Panc1 (cell line): ENCODE measurements at regions not wholly inside any gene's neighbourhood (a gene's known extent, or its start where the extent isn't known, plus 50 kb on each side); places are given as distances from the start of the nearest gene placed in this dataset.

ENCODE experiments used
- ATAC-seq: fragments of 200-7000 bp; cut with Tn5 transposase; 2 replicates; pipeline ENCODE4 v1.9.1; 2020; ENCODE audit warnings: mild to moderate bottlenecking, moderate library complexity
- BruUV-seq: library from RNA; stranded (reverse); fragments of 400-500 nt; replicated peaks from 2 replicates; lab custom pipeline; 2021; lab: Mats Ljungman, UMichigan
- CTCF ChIA-PET: fragments of 300-600 bp; sonication (Branson Sonifier 250); formaldehyde crosslinking; loops from one replicate; lab custom pipeline; 2022; ENCODE audit warnings: antibody characterized with exemption; lab: Charles Lee
- POLR2A ChIA-PET: fragments of 300-600 bp; sonication (Branson Sonifier 250); formaldehyde crosslinking; loops from one replicate; lab custom pipeline; 2022; ENCODE audit warnings: antibody characterized with exemption; lab: Charles Lee
- DNase-seq: peaks from one replicate; pipeline ENCODE4 v3.0.0-alpha.2; 2010; ENCODE audit warnings: low read depth, low spot score
- H3K27ac ChIP-seq: 2 replicates; pipeline ENCODE4 v1.5.1; 2011; ENCODE audit warnings: mild to moderate bottlenecking, low read length, inconsistent platforms
- H3K27me3 ChIP-seq: fragments of 200-500 bp; sonication (Bioruptor generic); 2 replicates; pipeline ENCODE4 v1.6.0; 2014; ENCODE audit warnings: low read length, inconsistent platforms; ENCODE audit not compliant: control insufficient read depth, insufficient read depth
- H3K36me3 ChIP-seq: fragments of 200-500 bp; sonication (Bioruptor generic); 2 replicates; pipeline ENCODE4 v1.5.1; 2014; ENCODE audit warnings: inconsistent platforms, mild to moderate bottlenecking, low read length, moderate library complexity; ENCODE audit not compliant: control insufficient read depth, insufficient read depth
- H3K4me1 ChIP-seq: 2 replicates; pipeline ENCODE4 v1.5.1; 2011; ENCODE audit warnings: inconsistent platforms, mild to moderate bottlenecking, low read length, moderate library complexity; ENCODE audit not compliant: control insufficient read depth, insufficient read depth
- H3K4me3 ChIP-seq, 2 experiments: 2 replicates each; pipeline ENCODE4 v1.5.1; 2011 to 2012; ENCODE audit warnings: low read depth in 2 of 2, low read length in 2 of 2, mild to moderate bottlenecking in 2 of 2, inconsistent platforms in 1 of 2, moderate library complexity in 1 of 2
- H3K9me3 ChIP-seq: fragments of 200-500 bp; sonication (Bioruptor generic); 2 replicates; pipeline ENCODE4 v1.5.1; 2014; ENCODE audit warnings: low read depth, mild to moderate bottlenecking, inconsistent platforms, low read length, moderate library complexity; ENCODE audit not compliant: control insufficient read depth, insufficient read depth
- POLR2AphosphoS5 ChIP-seq: IDR thresholded peaks from 2 replicates; pipeline ENCODE4 v1.6.1; 2012; ENCODE audit warnings: mild to moderate bottlenecking, low read depth, low read length, moderate library complexity
- SIN3A ChIP-seq: IDR thresholded peaks from 2 replicates; pipeline ENCODE4 v1.6.1; 2012; ENCODE audit warnings: low read depth, mild to moderate bottlenecking, low read length, moderate library complexity, borderline replicate concordance; ENCODE audit not compliant: insufficient read depth
- TCF7L2 ChIP-seq: IDR thresholded peaks from 2 replicates; pipeline ENCODE4 v1.6.1; 2011; ENCODE audit warnings: mild to moderate bottlenecking, low read depth, low read length, inconsistent platforms
- in situ Hi-C: cut with HindIII; loops from 2 replicates; pipeline ENCODE4 v1.10.0; 2016; ENCODE audit warnings: low sequenced_read_pairs, low pct_unique_long_range_greater_than_20kb
- intact Hi-C: fragments of 100-400 bp; cut with micrococcal nuclease; formaldehyde crosslinking; loops from one replicate; pipeline ENCODE4 v1.10.0; 2022; ENCODE audit not compliant: unreplicated experiment
- TF ChIP-seq, protein P1 (sequence below), 2 experiments: IDR thresholded peaks; 2 replicates each; pipeline ENCODE4 v1.6.1; 2011 to 2012; ENCODE audit warnings: low read depth in 2 of 2, control low read depth in 1 of 2, low read length in 1 of 2, mild to moderate bottlenecking in 1 of 2, moderate library complexity in 1 of 2; ENCODE audit not compliant: insufficient read depth in 1 of 2
- TF ChIP-seq, protein P2 (sequence below): fragments of 450-650 bp; IDR thresholded peaks from 2 replicates; pipeline ENCODE4 v1.5.1; 2017; ENCODE audit warnings: mild to moderate bottlenecking

DNA sequence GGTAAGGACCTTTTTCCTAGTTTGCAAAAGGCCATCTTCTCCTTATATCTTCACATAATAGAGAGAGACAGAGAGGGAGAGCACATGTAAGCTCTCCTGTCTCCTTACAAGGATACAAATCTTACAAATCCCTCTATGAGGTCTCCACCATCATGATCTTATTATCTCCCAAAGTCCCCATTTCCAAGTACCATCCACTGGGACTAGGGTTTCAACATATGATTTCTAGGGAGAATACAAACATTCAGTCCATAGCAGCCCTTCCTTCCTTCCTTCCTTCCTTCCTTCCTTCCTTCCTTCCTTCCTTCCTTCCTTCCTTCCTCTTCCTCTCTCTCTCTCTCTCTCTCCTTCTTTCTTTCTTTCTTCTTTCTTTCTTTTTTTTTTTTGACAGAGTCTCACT is 1132.9 kb upstream of the WWC1 start:
- BruUV-seq: no TSS peak
- in situ Hi-C loops: no loop called here
- H3K27me3 ChIP-seq: no peaks in the 10 kb centered on the region
- intact Hi-C loops: no loop called here
- H3K36me3 ChIP-seq: no peaks in the 10 kb centered on the region
- ATAC-seq: no peak
- H3K27ac ChIP-seq: no peak overlapping the region
- no peaks in the 10 kb centered on the region for H3K4me1 ChIP-seq
- TF ChIP-seq TCF7L2: no peak
- H3K4me3 ChIP-seq: no peak overlapping the region
- CTCF ChIA-PET: no interaction called here
- POLR2A ChIA-PET: no interaction called here
- H3K9me3 ChIP-seq: no peaks in the 10 kb centered on the region
- no peak for DNase-seq

DNA sequence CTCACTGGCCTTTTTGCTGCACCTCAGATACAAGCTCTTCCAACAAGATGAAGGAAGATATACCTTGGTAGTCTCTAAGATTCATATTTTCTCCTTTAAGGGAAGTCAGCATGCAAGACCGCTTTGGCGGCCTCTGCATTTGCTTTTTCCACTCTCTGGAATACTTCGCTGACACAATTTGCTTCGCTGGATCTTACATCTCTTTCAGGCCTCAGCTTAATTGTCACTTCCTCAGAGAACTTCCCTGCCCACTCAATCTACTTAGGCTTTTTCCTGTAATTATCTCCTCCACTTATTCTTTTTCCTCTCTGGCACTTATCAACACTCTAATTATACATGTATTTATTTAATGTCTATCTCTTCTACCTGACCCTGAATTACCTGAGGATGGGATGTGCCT is 1131.1 kb upstream of the WWC1 start:
- H3K9me3 ChIP-seq: no peaks in the 10 kb centered on the region
- H3K4me1 ChIP-seq: no peaks in the 10 kb centered on the region
- ATAC-seq (no peak), DNase-seq (no peak)
- H3K27me3 ChIP-seq: no peaks in the 10 kb centered on the region
- no TSS peak for BruUV-seq
- POLR2A ChIA-PET: no interaction called here
- H3K4me3 ChIP-seq: no peak overlapping the region
- intact Hi-C loops: no loop called here
- no peak for TF ChIP-seq TCF7L2
- no peak for TF ChIP-seq SIN3A
- TF ChIP-seq POLR2AphosphoS5: no peak
- TF ChIP-seq, protein P1, sequence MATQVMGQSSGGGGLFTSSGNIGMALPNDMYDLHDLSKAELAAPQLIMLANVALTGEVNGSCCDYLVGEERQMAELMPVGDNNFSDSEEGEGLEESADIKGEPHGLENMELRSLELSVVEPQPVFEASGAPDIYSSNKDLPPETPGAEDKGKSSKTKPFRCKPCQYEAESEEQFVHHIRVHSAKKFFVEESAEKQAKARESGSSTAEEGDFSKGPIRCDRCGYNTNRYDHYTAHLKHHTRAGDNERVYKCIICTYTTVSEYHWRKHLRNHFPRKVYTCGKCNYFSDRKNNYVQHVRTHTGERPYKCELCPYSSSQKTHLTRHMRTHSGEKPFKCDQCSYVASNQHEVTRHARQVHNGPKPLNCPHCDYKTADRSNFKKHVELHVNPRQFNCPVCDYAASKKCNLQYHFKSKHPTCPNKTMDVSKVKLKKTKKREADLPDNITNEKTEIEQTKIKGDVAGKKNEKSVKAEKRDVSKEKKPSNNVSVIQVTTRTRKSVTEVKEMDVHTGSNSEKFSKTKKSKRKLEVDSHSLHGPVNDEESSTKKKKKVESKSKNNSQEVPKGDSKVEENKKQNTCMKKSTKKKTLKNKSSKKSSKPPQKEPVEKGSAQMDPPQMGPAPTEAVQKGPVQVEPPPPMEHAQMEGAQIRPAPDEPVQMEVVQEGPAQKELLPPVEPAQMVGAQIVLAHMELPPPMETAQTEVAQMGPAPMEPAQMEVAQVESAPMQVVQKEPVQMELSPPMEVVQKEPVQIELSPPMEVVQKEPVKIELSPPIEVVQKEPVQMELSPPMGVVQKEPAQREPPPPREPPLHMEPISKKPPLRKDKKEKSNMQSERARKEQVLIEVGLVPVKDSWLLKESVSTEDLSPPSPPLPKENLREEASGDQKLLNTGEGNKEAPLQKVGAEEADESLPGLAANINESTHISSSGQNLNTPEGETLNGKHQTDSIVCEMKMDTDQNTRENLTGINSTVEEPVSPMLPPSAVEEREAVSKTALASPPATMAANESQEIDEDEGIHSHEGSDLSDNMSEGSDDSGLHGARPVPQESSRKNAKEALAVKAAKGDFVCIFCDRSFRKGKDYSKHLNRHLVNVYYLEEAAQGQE (IDR thresholded peaks at IDR 0.05; ENCODE audit: insufficient read depth in 1 of 2, low read depth in 2 of 2, low read length in 1 of 2): no peak
- TF ChIP-seq, protein P2, sequence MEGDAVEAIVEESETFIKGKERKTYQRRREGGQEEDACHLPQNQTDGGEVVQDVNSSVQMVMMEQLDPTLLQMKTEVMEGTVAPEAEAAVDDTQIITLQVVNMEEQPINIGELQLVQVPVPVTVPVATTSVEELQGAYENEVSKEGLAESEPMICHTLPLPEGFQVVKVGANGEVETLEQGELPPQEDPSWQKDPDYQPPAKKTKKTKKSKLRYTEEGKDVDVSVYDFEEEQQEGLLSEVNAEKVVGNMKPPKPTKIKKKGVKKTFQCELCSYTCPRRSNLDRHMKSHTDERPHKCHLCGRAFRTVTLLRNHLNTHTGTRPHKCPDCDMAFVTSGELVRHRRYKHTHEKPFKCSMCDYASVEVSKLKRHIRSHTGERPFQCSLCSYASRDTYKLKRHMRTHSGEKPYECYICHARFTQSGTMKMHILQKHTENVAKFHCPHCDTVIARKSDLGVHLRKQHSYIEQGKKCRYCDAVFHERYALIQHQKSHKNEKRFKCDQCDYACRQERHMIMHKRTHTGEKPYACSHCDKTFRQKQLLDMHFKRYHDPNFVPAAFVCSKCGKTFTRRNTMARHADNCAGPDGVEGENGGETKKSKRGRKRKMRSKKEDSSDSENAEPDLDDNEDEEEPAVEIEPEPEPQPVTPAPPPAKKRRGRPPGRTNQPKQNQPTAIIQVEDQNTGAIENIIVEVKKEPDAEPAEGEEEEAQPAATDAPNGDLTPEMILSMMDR: no peak
- CTCF ChIA-PET: no interaction called here
- H3K36me3 ChIP-seq: no peaks in the 10 kb centered on the region
- H3K27ac ChIP-seq: no peak overlapping the region
- in situ Hi-C loops: no loop called here

DNA sequence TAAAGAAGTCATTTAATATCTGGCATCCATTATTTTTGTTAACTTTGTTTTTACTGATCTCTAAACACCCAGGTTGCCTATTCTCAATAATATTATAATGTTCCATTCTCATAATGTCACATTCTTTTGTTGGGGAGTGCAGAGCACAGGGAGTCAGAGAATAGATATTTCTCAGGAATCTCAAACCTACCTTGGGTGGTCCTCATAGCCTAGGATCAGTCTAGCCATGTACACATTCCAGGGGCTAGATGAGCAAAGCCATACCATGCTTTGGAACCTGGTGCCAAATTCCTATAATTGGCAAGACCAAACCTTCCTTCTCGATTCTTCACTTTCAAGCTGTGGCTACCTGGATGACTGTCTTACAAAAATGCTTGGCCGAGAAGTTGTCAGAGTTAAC is 1124.7 kb upstream of the WWC1 start:
- Histone ChIP-seq H3K36me3 (no peaks in the 10 kb centered on the region), H3K27ac (no peak overlapping the region), H3K9me3 (no peaks in the 10 kb centered on the region), H3K27me3 (no peaks in the 10 kb centered on the region), H3K4me1 (no peaks in the 10 kb centered on the region), H3K4me3 (no peak overlapping the region)
- ChIA-PET POLR2A (no interaction called here), CTCF (no interaction called here)
- intact Hi-C loops (no loop called here), in situ Hi-C loops (no loop called here)
- DNase-seq (no peak), ATAC-seq (no peak)
- no peak for TF ChIP-seq TCF7L2
- no peak for TF ChIP-seq SIN3A
- TF ChIP-seq, protein P2: no peak
- TF ChIP-seq POLR2AphosphoS5: no peak
- TF ChIP-seq, protein P1 (IDR thresholded peaks at IDR 0.05; ENCODE audit: insufficient read depth in 1 of 2, low read depth in 2 of 2, low read length in 1 of 2): no peak
- no TSS peak for BruUV-seq
